ENCODE measurements at regions not wholly inside any gene's neighbourhood (a gene's known extent, or its start where the extent isn't known, plus 50 kb on each side); places are given as distances from the start of the nearest gene placed in this dataset.

GRCh38 chr15:37217567-37217966, 117.2 kb upstream of the MEIS2 start:
- TF ChIP-seq, protein P1, sequence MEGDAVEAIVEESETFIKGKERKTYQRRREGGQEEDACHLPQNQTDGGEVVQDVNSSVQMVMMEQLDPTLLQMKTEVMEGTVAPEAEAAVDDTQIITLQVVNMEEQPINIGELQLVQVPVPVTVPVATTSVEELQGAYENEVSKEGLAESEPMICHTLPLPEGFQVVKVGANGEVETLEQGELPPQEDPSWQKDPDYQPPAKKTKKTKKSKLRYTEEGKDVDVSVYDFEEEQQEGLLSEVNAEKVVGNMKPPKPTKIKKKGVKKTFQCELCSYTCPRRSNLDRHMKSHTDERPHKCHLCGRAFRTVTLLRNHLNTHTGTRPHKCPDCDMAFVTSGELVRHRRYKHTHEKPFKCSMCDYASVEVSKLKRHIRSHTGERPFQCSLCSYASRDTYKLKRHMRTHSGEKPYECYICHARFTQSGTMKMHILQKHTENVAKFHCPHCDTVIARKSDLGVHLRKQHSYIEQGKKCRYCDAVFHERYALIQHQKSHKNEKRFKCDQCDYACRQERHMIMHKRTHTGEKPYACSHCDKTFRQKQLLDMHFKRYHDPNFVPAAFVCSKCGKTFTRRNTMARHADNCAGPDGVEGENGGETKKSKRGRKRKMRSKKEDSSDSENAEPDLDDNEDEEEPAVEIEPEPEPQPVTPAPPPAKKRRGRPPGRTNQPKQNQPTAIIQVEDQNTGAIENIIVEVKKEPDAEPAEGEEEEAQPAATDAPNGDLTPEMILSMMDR (IDR thresholded peaks at IDR 0.05), result no peak
- TF ChIP-seq EZH2 (IDR thresholded peaks at IDR 0.05) (no peak), EZH2phosphoT487 (IDR thresholded peaks at IDR 0.05) (no peak)

Data from neural progenitor cell (in vitro differentiated cells).